ENCODE measurements at regions not wholly inside any gene's neighbourhood (a gene's known extent, or its start where the extent isn't known, plus 50 kb on each side); places are given as distances from the start of the nearest gene placed in this dataset.

DNA sequence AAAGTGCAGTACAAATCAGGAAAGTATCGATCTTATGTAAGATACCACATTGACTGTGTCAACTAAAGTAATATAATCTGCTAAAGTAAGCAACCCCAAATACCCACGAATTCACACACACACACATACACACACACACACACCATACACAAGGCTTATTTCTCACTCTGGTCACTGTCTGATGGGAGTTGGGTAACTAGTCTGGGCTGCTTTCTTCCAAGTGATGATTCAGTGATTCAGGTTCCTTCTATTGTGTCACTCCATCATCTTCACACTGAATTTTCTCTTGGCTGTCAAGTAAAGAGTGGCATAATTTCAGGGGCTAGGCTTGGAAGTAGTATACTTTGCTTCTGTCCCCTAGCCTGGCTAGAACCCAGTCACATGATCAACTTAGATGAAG is 104.8 kb upstream of the CCDC54 start:
- Histone ChIP-seq H3K9me3 (no peaks in the 10 kb centered on the region), H3K4me3 (no peak overlapping the region), H3K4me1 (no peaks in the 10 kb centered on the region), H3K27me3 (ENCODE audit: insufficient read depth in 3 of 3, low read length in 2 of 3) (no peaks in the 10 kb centered on the region), H3K27ac (no peak overlapping the region), H3K36me3 (ENCODE audit: insufficient read depth in 1 of 2, low read depth in 1 of 2) (no peaks in the 10 kb centered on the region)
- intact Hi-C loops (cut with DNase I): loop anchor here (5.0 to 10.0 kb wide), 2 partner anchors 150 to 162 kb away; no protein-coding TSS in a partner anchor
- DNase-seq (no peak), ATAC-seq (no peak)
- 82 to 87% (median 84%) methylated on average over 2 of the region's 2 CpGs for WGBS, 3 donors
- TF ChIP-seq, protein P1, sequence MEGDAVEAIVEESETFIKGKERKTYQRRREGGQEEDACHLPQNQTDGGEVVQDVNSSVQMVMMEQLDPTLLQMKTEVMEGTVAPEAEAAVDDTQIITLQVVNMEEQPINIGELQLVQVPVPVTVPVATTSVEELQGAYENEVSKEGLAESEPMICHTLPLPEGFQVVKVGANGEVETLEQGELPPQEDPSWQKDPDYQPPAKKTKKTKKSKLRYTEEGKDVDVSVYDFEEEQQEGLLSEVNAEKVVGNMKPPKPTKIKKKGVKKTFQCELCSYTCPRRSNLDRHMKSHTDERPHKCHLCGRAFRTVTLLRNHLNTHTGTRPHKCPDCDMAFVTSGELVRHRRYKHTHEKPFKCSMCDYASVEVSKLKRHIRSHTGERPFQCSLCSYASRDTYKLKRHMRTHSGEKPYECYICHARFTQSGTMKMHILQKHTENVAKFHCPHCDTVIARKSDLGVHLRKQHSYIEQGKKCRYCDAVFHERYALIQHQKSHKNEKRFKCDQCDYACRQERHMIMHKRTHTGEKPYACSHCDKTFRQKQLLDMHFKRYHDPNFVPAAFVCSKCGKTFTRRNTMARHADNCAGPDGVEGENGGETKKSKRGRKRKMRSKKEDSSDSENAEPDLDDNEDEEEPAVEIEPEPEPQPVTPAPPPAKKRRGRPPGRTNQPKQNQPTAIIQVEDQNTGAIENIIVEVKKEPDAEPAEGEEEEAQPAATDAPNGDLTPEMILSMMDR (IDR thresholded peaks at IDR 0.05): no peak

DNA sequence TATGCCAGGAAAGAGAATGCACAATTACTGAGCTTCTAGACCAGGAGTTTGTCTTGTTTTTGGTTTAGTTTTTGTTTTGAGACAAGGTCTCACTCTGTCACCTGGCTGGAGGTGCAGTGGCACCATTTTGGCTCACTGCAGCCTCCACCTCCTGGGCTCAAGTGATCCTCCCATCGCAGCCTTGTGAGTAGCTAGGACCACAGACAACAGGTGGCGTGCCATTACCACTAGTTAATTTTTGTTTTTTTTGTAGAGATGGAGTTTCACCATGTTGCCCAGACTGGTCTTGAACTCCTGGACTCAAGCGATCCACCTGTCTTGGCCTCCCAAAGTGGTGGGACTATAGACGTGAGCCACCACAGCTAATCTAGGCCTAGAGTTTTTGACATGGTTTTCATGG is 104.4 kb upstream of the CCDC54 start:
- ATAC-seq (no peak), DNase-seq (no peak)
- H3K4me1 ChIP-seq: no peaks in the 10 kb centered on the region
- no peaks in the 10 kb centered on the region for H3K27me3 ChIP-seq (ENCODE audit: insufficient read depth in 3 of 3, low read length in 2 of 3)
- intact Hi-C loops (cut with DNase I): loop anchor here (5.0 to 10.0 kb wide), 2 partner anchors 149 to 162 kb away; no protein-coding TSS in a partner anchor
- TF ChIP-seq, protein P1 (IDR thresholded peaks at IDR 0.05): no peak
- H3K9me3 ChIP-seq: no peaks in the 10 kb centered on the region
- no peaks in the 10 kb centered on the region for H3K36me3 ChIP-seq (ENCODE audit: insufficient read depth in 1 of 2, low read depth in 1 of 2)
- H3K4me3 ChIP-seq: no peak overlapping the region
- WGBS, 3 donors: 80 to 94% (median 85%) methylated on average over 4 of the region's 4 CpGs
- H3K27ac ChIP-seq: no peak overlapping the region

DNA sequence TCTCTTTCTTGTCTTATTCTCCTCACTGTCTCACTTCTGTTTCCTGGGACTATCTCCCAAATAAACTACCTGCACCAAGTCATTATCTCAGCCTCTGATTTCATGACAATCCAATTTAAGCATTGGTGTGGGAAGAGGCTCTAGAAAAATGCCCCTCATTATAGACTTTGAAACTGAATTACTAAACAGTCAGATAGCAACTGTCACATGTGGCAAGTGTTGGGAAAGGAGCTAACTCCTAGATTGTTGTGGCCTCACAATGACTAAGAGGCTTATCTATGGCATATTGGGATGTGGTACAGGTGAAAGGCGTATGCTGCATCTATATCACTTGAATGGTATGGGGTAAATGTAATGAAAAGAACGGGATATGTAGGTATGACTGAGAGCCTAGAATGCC is 103.5 kb upstream of the CCDC54 start:
- Histone ChIP-seq H3K9me3 (no peaks in the 10 kb centered on the region), H3K4me1 (no peaks in the 10 kb centered on the region), H3K27me3 (ENCODE audit: insufficient read depth in 3 of 3, low read length in 2 of 3) (no peaks in the 10 kb centered on the region), H3K27ac (no peak overlapping the region), H3K4me3 (no peak overlapping the region), H3K36me3 (ENCODE audit: insufficient read depth in 1 of 2, low read depth in 1 of 2) (no peaks in the 10 kb centered on the region)
- TF ChIP-seq, protein P1 (IDR thresholded peaks at IDR 0.05): no peak
- ATAC-seq (no peak), DNase-seq (no peak)
- WGBS, 3 donors: 91 to 98% (median 96%) methylated on average over 2 of the region's 2 CpGs
- intact Hi-C loops (cut with DNase I): loop anchor here (5.0 to 10.0 kb wide), 2 partner anchors 149 to 161 kb away; no protein-coding TSS in a partner anchor

DNA sequence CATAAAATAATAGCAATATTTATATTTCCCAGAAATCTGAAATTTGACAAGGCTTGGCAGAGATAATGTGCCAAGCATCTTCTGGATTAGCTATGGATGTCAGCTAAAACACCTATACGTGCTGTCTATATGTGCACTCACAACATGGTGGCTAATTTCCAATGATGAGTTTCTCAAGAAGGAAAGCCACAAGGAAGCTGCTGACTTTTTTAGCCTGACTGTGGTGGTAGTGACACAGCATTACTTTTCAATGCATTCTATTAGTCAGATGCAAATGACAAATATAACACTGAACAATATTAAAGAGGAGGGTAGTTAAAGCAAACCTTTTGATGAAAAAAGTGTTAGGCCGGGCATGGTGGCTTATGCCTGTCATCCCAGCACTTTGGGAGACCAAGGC is 101.7 kb upstream of the CCDC54 start:
- 92 to 97% (median 93%) methylated on average over 2 of the region's 2 CpGs for WGBS, 3 donors
- ATAC-seq (no peak), DNase-seq (no peak)
- Histone ChIP-seq H3K9me3 (no peaks in the 10 kb centered on the region), H3K36me3 (ENCODE audit: insufficient read depth in 1 of 2, low read depth in 1 of 2) (no peaks in the 10 kb centered on the region), H3K27ac (no peak overlapping the region), H3K27me3 (ENCODE audit: insufficient read depth in 3 of 3, low read length in 2 of 3) (no peaks in the 10 kb centered on the region), H3K4me1 (no peaks in the 10 kb centered on the region), H3K4me3 (no peak overlapping the region)
- TF ChIP-seq, protein P1 (IDR thresholded peaks at IDR 0.05): no peak
- intact Hi-C loops (cut with DNase I): loop anchor here in 1 of 2 donors (10.0 kb wide), 1 partner anchor 159 kb away; no protein-coding TSS in a partner anchor

DNA sequence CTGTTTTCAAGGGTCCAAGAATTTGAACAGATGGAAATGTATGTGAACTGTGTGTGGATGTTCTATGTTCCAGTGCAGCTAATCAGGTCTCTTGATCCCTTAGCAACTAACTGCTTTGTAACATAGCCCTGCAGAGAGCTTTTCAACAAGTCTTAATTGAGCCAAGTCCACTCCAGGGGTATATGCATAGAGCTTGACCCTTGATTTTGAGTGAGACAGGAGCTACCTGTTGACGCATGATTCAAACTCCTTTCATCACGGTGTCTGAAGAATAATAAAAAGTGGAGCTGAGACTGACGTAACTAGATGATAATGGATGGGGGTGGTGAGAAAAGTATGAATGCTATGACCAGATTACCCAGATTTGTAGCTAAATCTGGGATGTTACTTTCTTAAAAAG is 93.3 kb upstream of the CCDC54 start:
- DNase-seq (no peak), ATAC-seq (no peak)
- 79 to 84% (median 83%) methylated on average over 3 of the region's 3 CpGs for WGBS, 3 donors
- intact Hi-C loops (cut with DNase I): no loop called here
- no peaks in the 10 kb centered on the region for H3K36me3 ChIP-seq (ENCODE audit: insufficient read depth in 1 of 2, low read depth in 1 of 2)
- TF ChIP-seq, protein P1 (IDR thresholded peaks at IDR 0.05): no peak
- H3K4me3 ChIP-seq: no peak overlapping the region
- peaks cover 8% of the 10 kb centered on the region for H3K4me1 ChIP-seq
- no peaks in the 10 kb centered on the region for H3K27me3 ChIP-seq (ENCODE audit: insufficient read depth in 3 of 3, low read length in 2 of 3)
- no peaks in the 10 kb centered on the region for H3K9me3 ChIP-seq
- H3K27ac ChIP-seq: no peak overlapping the region
